OCI-LY7 (cell line): ENCODE measurements at regions not wholly inside any gene's neighbourhood (a gene's known extent, or its start where the extent isn't known, plus 50 kb on each side); places are given as distances from the start of the nearest gene placed in this dataset.

Source experiments
- CTCF ChIP-seq: fragments of 200-600 bp; sonication (generic); conservative IDR thresholded peaks from 2 replicates; pipeline ENCODE4 v1.5.1; 2014; ENCODE audit warnings: mild to moderate bottlenecking, antibody characterized with exemption, low read length, moderate library complexity, mixed read lengths
- EZH2phosphoT487 ChIP-seq: fragments of 200-600 bp; sonication (generic); IDR thresholded peaks from 2 replicates; pipeline ENCODE4 v1.6.1; 2018; ENCODE audit warnings: low read depth, borderline replicate concordance, mild to moderate bottlenecking, mixed run types, antibody characterized with exemption, low read length, moderate library complexity, mixed read lengths

- no peak for TF ChIP-seq CTCF
- no peak for TF ChIP-seq EZH2phosphoT487
Observed at GRCh38 chr7:69445541-69445940, 152.7 kb upstream of the AUTS2 start.
